Tibial artery (tissue), 4 donors: ENCODE measurements at regions not wholly inside any gene's neighbourhood (a gene's known extent, or its start where the extent isn't known, plus 50 kb on each side); places are given as distances from the start of the nearest gene placed in this dataset.

Source experiments
- DNase-seq, 2 donors: peaks; one replicate each; pipeline ENCODE4 v3.0.0-alpha.2; 2019
- H3K27ac ChIP-seq, 2 donors: fragments of 200-600 bp; sonication (generic) in 1 of 2; 1 replicate in 1 of 2; 2 replicates in 1 of 2; pipeline ENCODE4 v1.5.1; 2018 to 2019; ENCODE audit warnings: mild to moderate bottlenecking in 1 of 2
- H3K27me3 ChIP-seq, 2 donors: fragments of 200-600 bp; sonication (generic) in 1 of 2; one replicate each; pipeline versions ENCODE4 v1.5.1 to v1.6.0; 2016 to 2019
- H3K36me3 ChIP-seq, 3 donors: fragments of 200-600 bp; sonication (generic) in 2 of 3; one replicate each; pipeline ENCODE4 v1.5.1; 2016 to 2019; ENCODE audit warnings: mild to moderate bottlenecking in 2 of 3
- H3K4me1 ChIP-seq, 4 donors: fragments of 200-600 bp; sonication (generic) in 2 of 4; 1 replicate in 3 of 4; 2 replicates in 1 of 4; pipeline ENCODE4 v1.5.1; 2016 to 2019
- H3K4me3 ChIP-seq, 2 donors: fragments of 200-600 bp; sonication (generic) in 1 of 2; 1 replicate in 1 of 2; 2 replicates in 1 of 2; pipeline ENCODE4 v1.5.1; 2018 to 2019; ENCODE audit warnings: mild to moderate bottlenecking in 2 of 2
- H3K9me3 ChIP-seq, 3 donors: fragments of 200-600 bp; sonication (generic) in 1 of 3; one replicate each; pipeline ENCODE4 v1.5.1; 2016 to 2019
- intact Hi-C: fragments of 100-400 bp; cut with DNase I; formaldehyde crosslinking; loops from one replicate; pipeline ENCODE4 v1.15.0; 2023; ENCODE audit warnings: low total_unique reads
- TF ChIP-seq, protein P1 (sequence below), 2 experiments: fragments of 200-600 bp in 1 of 2; fragments of 450-650 bp in 1 of 2; IDR thresholded peaks; one replicate each; pipeline ENCODE4 v1.5.1; 2017 to 2019; ENCODE audit warnings: antibody characterized with exemption in 2 of 2, mild to moderate bottlenecking in 1 of 2, moderate library complexity in 1 of 2

DNA sequence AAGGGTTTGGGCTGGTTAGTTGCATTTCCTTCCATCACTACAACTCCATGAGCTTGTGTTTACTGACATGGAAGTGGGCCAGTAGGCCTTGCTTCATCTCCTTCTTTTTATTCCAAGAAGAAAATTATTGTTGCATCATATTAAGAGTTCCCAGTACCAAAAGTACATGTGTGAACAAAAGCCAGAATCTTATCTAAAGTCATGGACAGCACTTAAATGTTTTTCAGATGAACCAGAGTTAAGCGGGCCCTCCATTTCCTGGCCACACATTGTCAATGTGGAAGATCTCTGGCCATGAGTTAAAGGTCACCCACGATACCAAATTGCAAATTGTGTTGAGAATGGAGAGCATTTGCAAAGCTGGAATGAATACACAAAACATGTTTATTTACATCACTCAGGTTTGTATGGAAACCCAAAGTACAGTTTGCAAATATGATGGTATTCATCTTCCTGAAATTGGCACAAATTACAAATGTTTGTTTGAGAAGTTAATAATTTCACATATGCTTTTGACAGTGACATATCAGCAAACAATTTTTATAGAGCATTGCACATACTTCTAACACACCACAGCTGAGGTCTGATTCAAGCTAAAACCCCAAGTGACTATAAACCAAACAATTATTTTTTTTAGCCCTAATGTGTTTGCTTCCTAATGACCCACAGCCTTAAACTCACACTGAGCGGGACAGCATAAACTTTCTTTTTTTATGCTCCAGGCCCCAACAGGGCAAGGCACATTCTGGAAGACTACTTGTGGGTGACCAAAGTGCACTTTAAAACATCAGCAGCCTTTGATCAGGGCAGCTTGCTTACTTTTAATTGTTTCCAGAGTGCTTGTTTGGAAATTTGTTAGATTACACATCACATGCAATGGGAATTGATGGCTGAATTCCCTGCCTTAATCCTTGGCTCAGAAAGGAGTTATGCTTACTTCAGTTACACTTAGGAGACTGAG, 502.9 kb upstream of the SLIT2 start:
- Histone ChIP-seq H3K36me3 (no peaks in the 10 kb centered on the region), H3K27me3 (no peaks in the 10 kb centered on the region), H3K9me3 (no peaks in the 10 kb centered on the region), H3K27ac (no peak overlapping the region), H3K4me1 (peaks cover 0 to 24% (median 3%) of the 10 kb centered on the region in 4 donors), H3K4me3 (no peak overlapping the region)
- TF ChIP-seq, protein P1, sequence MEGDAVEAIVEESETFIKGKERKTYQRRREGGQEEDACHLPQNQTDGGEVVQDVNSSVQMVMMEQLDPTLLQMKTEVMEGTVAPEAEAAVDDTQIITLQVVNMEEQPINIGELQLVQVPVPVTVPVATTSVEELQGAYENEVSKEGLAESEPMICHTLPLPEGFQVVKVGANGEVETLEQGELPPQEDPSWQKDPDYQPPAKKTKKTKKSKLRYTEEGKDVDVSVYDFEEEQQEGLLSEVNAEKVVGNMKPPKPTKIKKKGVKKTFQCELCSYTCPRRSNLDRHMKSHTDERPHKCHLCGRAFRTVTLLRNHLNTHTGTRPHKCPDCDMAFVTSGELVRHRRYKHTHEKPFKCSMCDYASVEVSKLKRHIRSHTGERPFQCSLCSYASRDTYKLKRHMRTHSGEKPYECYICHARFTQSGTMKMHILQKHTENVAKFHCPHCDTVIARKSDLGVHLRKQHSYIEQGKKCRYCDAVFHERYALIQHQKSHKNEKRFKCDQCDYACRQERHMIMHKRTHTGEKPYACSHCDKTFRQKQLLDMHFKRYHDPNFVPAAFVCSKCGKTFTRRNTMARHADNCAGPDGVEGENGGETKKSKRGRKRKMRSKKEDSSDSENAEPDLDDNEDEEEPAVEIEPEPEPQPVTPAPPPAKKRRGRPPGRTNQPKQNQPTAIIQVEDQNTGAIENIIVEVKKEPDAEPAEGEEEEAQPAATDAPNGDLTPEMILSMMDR (IDR thresholded peaks at IDR 0.05), result no peak
- intact Hi-C loops, result no loop called here
- DNase-seq, result peak in 1 of 2 donors; percentile 62

DNA sequence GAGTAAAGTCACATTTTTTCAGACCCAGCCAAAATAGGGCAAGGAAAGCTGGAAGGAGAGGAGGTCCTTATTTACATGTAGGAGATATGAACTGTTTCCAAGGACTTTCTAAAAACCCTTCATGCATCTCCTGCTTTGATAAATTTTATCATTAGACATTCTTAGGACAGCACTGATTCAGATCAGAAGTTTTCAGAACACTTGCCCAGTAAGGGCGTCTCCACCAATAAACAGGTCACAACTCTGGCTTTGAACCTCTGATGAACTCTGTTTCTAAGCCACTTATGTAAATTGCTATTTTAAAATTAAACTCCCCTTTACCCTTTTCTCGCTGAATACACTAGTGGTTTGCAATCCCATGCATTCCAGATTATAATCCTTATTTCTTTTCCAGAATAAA, 505.3 kb upstream of the SLIT2 start:
- intact Hi-C loops, result no loop called here
- Histone ChIP-seq H3K27me3 (no peaks in the 10 kb centered on the region), H3K9me3 (no peaks in the 10 kb centered on the region), H3K4me3 (no peak overlapping the region), H3K36me3 (no peaks in the 10 kb centered on the region), H3K27ac (no peak overlapping the region), H3K4me1 (peaks cover 0 to 13% (median 1%) of the 10 kb centered on the region in 4 donors)
- TF ChIP-seq, protein P1 (IDR thresholded peaks at IDR 0.05), result no peak
- DNase-seq, result no peak

DNA sequence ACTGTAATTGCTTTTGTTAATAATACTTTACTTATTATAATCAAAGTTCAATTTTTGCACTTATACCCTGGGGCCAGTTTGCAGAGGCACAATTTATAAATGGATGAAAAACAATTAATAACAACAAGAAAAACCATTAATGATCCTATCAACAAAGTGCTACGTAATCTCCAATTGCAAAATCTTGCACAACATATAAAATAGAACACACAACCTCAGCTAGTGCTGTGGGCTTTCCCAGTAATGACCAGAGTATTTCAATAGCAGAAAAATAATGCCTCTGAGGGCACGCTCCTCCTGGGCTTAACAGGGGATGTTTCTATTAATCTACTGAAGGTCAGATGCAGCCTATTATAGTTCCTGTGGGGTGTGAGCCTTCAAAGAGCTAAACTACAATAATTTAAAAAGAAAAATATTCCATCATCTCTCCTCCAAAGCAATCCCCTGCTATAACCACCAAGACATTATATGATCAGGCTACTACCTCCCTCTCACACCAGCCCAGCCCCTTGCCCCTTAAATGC, 508.5 kb upstream of the SLIT2 start:
- H3K4me3 ChIP-seq, result no peak overlapping the region
- no peak for DNase-seq
- H3K36me3 ChIP-seq, result no peaks in the 10 kb centered on the region
- no peaks in the 10 kb centered on the region for H3K9me3 ChIP-seq
- no peaks in the 10 kb centered on the region for H3K27me3 ChIP-seq
- intact Hi-C loops, result no loop called here
- TF ChIP-seq, protein P1 (IDR thresholded peaks at IDR 0.05), result no peak
- no peak overlapping the region for H3K27ac ChIP-seq
- peaks cover 0 to 10% (median 0%) of the 10 kb centered on the region in 4 donors for H3K4me1 ChIP-seq

DNA sequence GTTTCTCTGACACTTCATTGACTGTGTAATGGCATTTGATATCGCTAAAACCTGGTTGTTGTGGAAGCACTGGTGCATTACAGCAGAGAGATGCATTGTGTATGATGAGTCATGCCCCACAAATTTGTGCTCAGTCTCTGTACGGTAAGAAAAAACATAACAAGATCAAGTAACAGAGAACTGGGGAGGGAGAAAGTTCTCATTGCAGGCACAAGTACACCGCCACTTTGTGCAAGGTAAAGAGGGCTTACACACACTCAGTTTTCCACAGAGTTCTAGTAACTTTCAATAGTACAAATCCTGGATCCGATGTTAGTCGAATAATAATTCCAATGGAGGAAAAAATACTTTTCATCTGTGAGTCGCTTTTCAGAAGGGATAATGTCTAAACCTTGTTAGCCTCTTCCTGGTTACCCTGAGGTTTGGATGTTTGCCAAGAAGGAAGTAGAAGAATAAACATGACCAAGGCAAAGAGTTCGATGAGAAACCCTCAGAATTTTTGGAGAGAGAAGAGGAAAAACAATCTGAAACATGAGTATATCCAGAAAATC, 512.5 kb upstream of the SLIT2 start:
- Histone ChIP-seq H3K4me3 (no peak overlapping the region), H3K9me3 (no peaks in the 10 kb centered on the region), H3K4me1 (peaks cover 0 to 8% (median 0%) of the 10 kb centered on the region in 4 donors), H3K36me3 (no peaks in the 10 kb centered on the region), H3K27me3 (no peaks in the 10 kb centered on the region), H3K27ac (no peak overlapping the region)
- no peak for DNase-seq
- intact Hi-C loops, result no loop called here
- TF ChIP-seq, protein P1 (IDR thresholded peaks at IDR 0.05), result no peak

DNA sequence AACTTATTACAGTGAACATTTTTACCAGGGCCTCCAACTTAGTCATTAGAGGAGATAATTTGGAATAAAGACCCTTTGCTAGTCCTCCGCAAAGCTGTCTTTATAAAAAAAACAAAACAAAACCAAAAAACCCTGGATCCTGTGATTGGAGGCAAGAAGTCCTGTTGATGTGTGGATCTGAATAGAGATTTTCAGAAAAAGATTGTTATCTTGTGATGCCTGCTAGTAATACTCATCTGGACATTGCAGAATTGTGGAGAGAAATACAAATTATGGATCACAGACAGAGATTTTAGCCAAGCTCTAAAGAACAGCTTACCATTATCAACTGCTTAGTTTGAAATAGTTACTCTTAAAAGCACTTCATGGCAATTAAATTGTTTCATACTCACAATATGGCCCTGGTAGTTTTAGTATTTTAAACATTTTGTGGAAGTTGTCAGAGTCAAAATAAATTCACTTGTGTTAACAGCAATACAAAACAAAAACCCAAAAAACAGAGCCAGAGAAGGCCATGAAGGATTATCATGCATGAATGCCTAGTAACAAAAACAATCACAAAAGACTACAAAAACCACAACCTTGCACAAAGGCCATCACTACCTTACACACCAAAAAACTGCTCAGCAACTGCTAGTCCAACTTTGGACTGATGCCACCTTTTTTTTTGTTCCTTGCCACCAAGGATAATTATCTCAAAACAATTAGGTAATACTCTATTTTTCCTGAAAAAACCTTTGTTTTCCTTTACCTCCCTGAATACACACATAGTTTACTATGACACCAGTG, 514.5 kb upstream of the SLIT2 start:
- no peaks in the 10 kb centered on the region for H3K9me3 ChIP-seq
- H3K36me3 ChIP-seq, result no peaks in the 10 kb centered on the region
- peaks cover 0 to 8% (median 0%) of the 10 kb centered on the region in 4 donors for H3K4me1 ChIP-seq
- TF ChIP-seq, protein P1 (IDR thresholded peaks at IDR 0.05), result no peak
- H3K27me3 ChIP-seq, result no peaks in the 10 kb centered on the region
- H3K4me3 ChIP-seq, result no peak overlapping the region
- intact Hi-C loops, result no loop called here
- no peak for DNase-seq
- no peak overlapping the region for H3K27ac ChIP-seq
